Gastrocnemius medialis (tissue), 4 donors: ENCODE measurements at regions not wholly inside any gene's neighbourhood (a gene's known extent, or its start where the extent isn't known, plus 50 kb on each side); places are given as distances from the start of the nearest gene placed in this dataset.

ENCODE experiments used
- CTCF ChIP-seq, 5 experiments: fragments of 450-650 bp in 3 of 5; fragments of 200-600 bp in 2 of 5; sonication (generic) in 2 of 5; IDR thresholded peaks in 4 of 5; conservative IDR thresholded peaks in 1 of 5; 1 replicate in 4 of 5; 2 replicates in 1 of 5; pipeline ENCODE4 v1.5.1; 2016 to 2019; ENCODE audit warnings: antibody characterized with exemption in 5 of 5, mild to moderate bottlenecking in 3 of 5, moderate library complexity in 3 of 5
- POLR2A ChIP-seq, 2 donors: fragments of 450-650 bp; IDR thresholded peaks; one replicate each; pipeline ENCODE4 v1.6.1; 2017; ENCODE audit warnings: antibody characterized with exemption in 2 of 2, mild to moderate bottlenecking in 2 of 2, moderate library complexity in 2 of 2

- TF ChIP-seq CTCF (IDR thresholded peaks at IDR 0.05 in 4 of 5, conservative IDR thresholded peaks at IDR 0.05 in 1 of 5) (no peak), POLR2A (IDR thresholded peaks at IDR 0.05) (no peak)
Measured at GRCh38 chr1:68291688-68292384, 59.5 kb upstream of the WLS start.
